CD4-positive, alpha-beta memory T cell (primary cell): ENCODE measurements at regions not wholly inside any gene's neighbourhood (a gene's known extent, or its start where the extent isn't known, plus 50 kb on each side); places are given as distances from the start of the nearest gene placed in this dataset.
A peak's percentile ranks its signal among the peaks of the same experiment; 100 is the strongest.

Experiments
- CTCF ChIA-PET: fragments of 350-600 bp; sonication (Branson Sonifier 250); formaldehyde crosslinking; loops from one replicate; lab custom pipeline; 2021; ENCODE audit warnings: inconsistent platforms; ENCODE audit not compliant: partially characterized antibody; lab: Charles Lee
- POLR2A ChIA-PET: fragments of 350-600 bp; sonication (Branson Sonifier 250); formaldehyde crosslinking; loops from one replicate; lab custom pipeline; 2021; ENCODE audit not compliant: partially characterized antibody; lab: Charles Lee
- DNase-seq, 5 donors: peaks; one replicate each; pipeline versions ENCODE4 v3.0.0 to v3.0.0-alpha.2; 2020 to 2022; ENCODE audit warnings: mixed read lengths in 1 of 5
- H3K27ac ChIP-seq: one replicate; pipeline ENCODE4 v1.7.0; 2013; ENCODE audit warnings: low read depth, low read length
- H3K27me3 ChIP-seq: 2 replicates; pipeline ENCODE4 v1.7.0; 2013; ENCODE audit warnings: mild to moderate bottlenecking, low read length, moderate library complexity; ENCODE audit not compliant: insufficient read depth
- H3K36me3 ChIP-seq: 2 replicates; pipeline ENCODE4 v1.7.0; 2013; ENCODE audit warnings: mild to moderate bottlenecking, low read length, moderate library complexity; ENCODE audit not compliant: insufficient read depth
- H3K4me1 ChIP-seq: 2 replicates; pipeline ENCODE4 v1.7.0; 2013; ENCODE audit warnings: mild to moderate bottlenecking, low read length, moderate library complexity; ENCODE audit not compliant: insufficient read depth
- H3K4me3 ChIP-seq, 2 donors: one replicate each; pipeline ENCODE4 v1.7.0; 2013; ENCODE audit warnings: low read length in 2 of 2, mild to moderate bottlenecking in 1 of 2
- H3K9me3 ChIP-seq, 2 donors: one replicate each; pipeline ENCODE4 v1.7.0; 2013; ENCODE audit warnings: low read length in 2 of 2, control low read depth in 1 of 2; ENCODE audit not compliant: control insufficient read depth in 1 of 2
- H3K27ac Mint-ChIP-seq, 7 donors: one replicate each; pipeline ENCODE4 v1.8.0; 2020 to 2021; ENCODE audit warnings: mixed read lengths in 7 of 7, mild to moderate bottlenecking in 6 of 7, inconsistent platforms in 3 of 7, moderate library complexity in 3 of 7
- H3K27me3 Mint-ChIP-seq, 2 donors: one replicate each; pipeline ENCODE4 v1.8.0; 2020 to 2021; ENCODE audit warnings: mixed read lengths in 2 of 2
- H3K36me3 Mint-ChIP-seq, 2 donors: one replicate each; pipeline ENCODE4 v1.8.0; 2020 to 2021; ENCODE audit warnings: mixed read lengths in 2 of 2, inconsistent platforms in 1 of 2, mild to moderate bottlenecking in 1 of 2
- H3K4me1 Mint-ChIP-seq, 4 donors: one replicate each; pipeline ENCODE4 v1.8.0; 2020 to 2021; ENCODE audit warnings: mixed read lengths in 4 of 4, mild to moderate bottlenecking in 1 of 4
- H3K4me3 Mint-ChIP-seq, 8 donors: one replicate each; pipeline ENCODE4 v1.8.0; 2020 to 2021; ENCODE audit warnings: mixed read lengths in 8 of 8, mild to moderate bottlenecking in 7 of 8, moderate library complexity in 6 of 8, inconsistent platforms in 3 of 8
- H3K9me3 Mint-ChIP-seq, 8 donors: one replicate each; pipeline ENCODE4 v1.8.0; 2020 to 2021; ENCODE audit warnings: mixed read lengths in 8 of 8, mild to moderate bottlenecking in 5 of 8, inconsistent platforms in 3 of 8, moderate library complexity in 1 of 8
- intact Hi-C: fragments of 100-400 bp; cut with micrococcal nuclease; formaldehyde crosslinking; loops from one replicate; pipeline ENCODE4 v1.15.1; 2023

DNA sequence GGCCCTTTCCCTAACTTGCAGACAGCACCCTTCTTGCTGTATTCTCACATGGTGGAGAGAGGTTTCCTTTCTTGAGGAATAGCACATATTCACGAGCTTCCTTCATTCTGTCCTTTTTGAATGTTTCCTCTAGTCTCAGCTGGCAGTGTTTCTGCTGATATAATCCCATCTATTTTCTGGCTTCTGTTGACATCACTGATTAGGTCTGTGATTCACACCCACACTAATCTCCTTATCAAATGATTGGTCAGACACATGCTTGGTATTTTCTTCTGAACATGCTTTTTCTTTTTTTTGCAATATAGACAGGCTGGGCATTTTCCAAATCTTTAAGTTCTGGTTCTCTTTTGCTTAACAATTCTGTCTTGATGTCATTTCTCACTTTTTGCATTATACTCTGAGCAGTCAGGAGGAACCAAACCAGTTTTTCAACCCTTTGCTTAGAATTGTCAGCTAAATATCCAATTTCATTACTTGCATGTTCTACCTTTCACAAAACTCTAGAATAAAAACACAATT lies 65.4 kb downstream of the OXSM start:
- Histone ChIP-seq H3K27ac (no peak overlapping the region), H3K9me3 (no peaks in the 10 kb centered on the region), H3K36me3 (no peaks in the 10 kb centered on the region), H3K27me3 (no peaks in the 10 kb centered on the region), H3K4me3 (no peak overlapping the region), H3K4me1 (no peaks in the 10 kb centered on the region)
- intact Hi-C loops = loop anchor here (5.0 kb wide), 1 partner anchor 193 kb away; the partner anchor contains the start of gene TOP2B
- Mint-ChIP-seq H3K36me3 (no peaks in the 10 kb centered on the region), H3K4me3 (no peak overlapping the region), H3K27ac (no peak overlapping the region), H3K4me1 (peaks cover 0 to 4% (median under 1%) of the 10 kb centered on the region in 4 donors), H3K27me3 (peaks cover 0 to 3% of the 10 kb centered on the region in 2 donors), H3K9me3 (peaks cover 0 to 8% (median 2%) of the 10 kb centered on the region in 8 donors)
- no peak for DNase-seq
- POLR2A ChIA-PET = no interaction called here
- CTCF ChIA-PET = interaction anchor here (0.9 to 5.9 kb wide), 7 partner anchors 7 to 207 kb away, joined by 3 to 191 read pairs (median 8); partner anchors contain the start of gene NGLY1

DNA sequence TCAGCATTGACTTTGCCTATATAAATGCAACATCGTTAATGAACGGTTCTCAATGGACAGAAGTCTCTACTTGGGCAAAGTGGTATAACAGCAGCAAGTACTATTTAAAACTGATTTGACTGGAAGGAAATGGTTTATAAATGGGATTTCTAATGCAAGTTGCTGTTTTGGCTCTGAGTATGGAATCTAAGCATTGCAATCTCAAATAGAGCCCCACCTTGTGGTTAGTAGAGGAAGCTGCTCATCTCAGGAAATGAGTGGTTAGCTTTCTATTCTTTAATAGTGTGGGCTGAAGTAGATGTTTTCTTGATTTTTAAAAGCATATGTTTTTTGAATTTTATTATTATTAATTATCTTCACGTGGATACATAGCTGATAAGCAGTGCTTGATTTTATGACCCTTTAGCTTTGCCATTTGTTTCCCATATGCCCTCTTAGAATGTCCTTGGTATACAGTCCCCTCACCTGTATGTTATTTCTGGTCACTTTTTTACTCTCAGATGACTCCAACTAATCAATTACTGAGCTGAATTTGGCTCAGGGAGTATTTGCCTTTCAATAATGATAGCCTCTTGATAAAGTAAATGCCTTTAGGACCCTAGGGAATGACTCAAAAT lies 67.1 kb downstream of the OXSM start:
- H3K27me3 Mint-ChIP-seq = no peaks in the 10 kb centered on the region
- H3K36me3 Mint-ChIP-seq = no peaks in the 10 kb centered on the region
- no peak overlapping the region for H3K27ac Mint-ChIP-seq
- peaks cover 0 to 8% (median 4%) of the 10 kb centered on the region in 8 donors for H3K9me3 Mint-ChIP-seq
- peak in 4 of 5 donors; percentile 39 to 50 (median 46) for DNase-seq
- ChIA-PET CTCF (interaction anchor here (0.7 to 5.9 kb wide), 28 partner anchors 8 to 226 kb away, joined by 3 to 191 read pairs (median 4); partner anchors contain the start of gene OXSM), POLR2A (interaction anchor here (0.7 kb wide), 1 partner anchor 209 kb away, joined by 3 read pairs; no protein-coding TSS in a partner anchor)
- no peak overlapping the region for H3K4me3 Mint-ChIP-seq
- H3K4me1 Mint-ChIP-seq = peaks cover 0 to 4% (median under 1%) of the 10 kb centered on the region in 4 donors
- intact Hi-C loops = loop anchor here (1.0 to 5.0 kb wide), 3 partner anchors 74 to 209 kb away; partner anchors contain the start of genes NGLY1 and TOP2B
- Histone ChIP-seq H3K36me3 (no peaks in the 10 kb centered on the region), H3K27ac (no peak overlapping the region), H3K27me3 (no peaks in the 10 kb centered on the region), H3K4me3 (no peak overlapping the region), H3K9me3 (no peaks in the 10 kb centered on the region), H3K4me1 (no peaks in the 10 kb centered on the region)

- Histone ChIP-seq H3K4me1 (no peaks in the 10 kb centered on the region), H3K4me3 (no peak overlapping the region), H3K9me3 (no peaks in the 10 kb centered on the region), H3K27me3 (no peaks in the 10 kb centered on the region), H3K27ac (no peak overlapping the region), H3K36me3 (no peaks in the 10 kb centered on the region)
- DNase-seq = no peak
- ChIA-PET POLR2A (no interaction called here), CTCF (interaction anchor here (1.4 to 4.3 kb wide), 3 partner anchors 10 to 213 kb away, joined by 5 to 20 read pairs (median 6); no protein-coding TSS in a partner anchor)
- peaks cover 0 to 8% (median 4%) of the 10 kb centered on the region in 8 donors for H3K9me3 Mint-ChIP-seq
- no peaks in the 10 kb centered on the region for H3K27me3 Mint-ChIP-seq
- no peaks in the 10 kb centered on the region for H3K36me3 Mint-ChIP-seq
- intact Hi-C loops = no loop called here
- peaks cover 0 to 5% (median under 1%) of the 10 kb centered on the region in 4 donors for H3K4me1 Mint-ChIP-seq
- H3K4me3 Mint-ChIP-seq = no peak overlapping the region
- no peak overlapping the region for H3K27ac Mint-ChIP-seq
Measured at GRCh38 chr3:25861566-25861965, 71.7 kb downstream of the OXSM start.

DNA sequence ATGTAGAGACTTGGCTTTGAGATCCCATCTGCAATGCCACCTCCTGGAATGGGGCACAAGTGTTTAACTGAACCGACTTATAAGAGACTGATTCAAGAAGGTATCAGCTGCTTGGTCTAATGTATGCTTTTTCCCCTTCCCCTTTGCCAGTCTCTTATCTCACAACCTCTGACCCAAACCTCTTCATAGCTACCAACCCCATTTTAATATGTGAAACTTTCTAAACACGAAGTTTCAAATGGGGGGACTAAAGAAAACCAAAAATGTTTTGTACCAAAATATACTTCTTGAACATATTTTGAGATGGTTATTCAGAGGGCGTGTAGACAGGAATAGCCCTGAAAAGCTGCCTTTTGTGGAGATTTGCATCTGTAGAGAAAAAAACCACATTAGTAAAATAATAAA lies 73.1 kb downstream of the OXSM start:
- DNase-seq = no peak
- H3K27me3 ChIP-seq = no peaks in the 10 kb centered on the region
- no peaks in the 10 kb centered on the region for H3K9me3 ChIP-seq
- H3K4me1 ChIP-seq = no peaks in the 10 kb centered on the region
- Mint-ChIP-seq H3K36me3 (no peaks in the 10 kb centered on the region), H3K27me3 (no peaks in the 10 kb centered on the region), H3K4me1 (peaks cover 0 to 1% (median 0%) of the 10 kb centered on the region in 4 donors), H3K9me3 (peaks cover 0 to 8% (median 3%) of the 10 kb centered on the region in 8 donors), H3K27ac (no peak overlapping the region), H3K4me3 (no peak overlapping the region)
- H3K36me3 ChIP-seq = no peaks in the 10 kb centered on the region
- H3K27ac ChIP-seq = no peak overlapping the region
- CTCF ChIA-PET = interaction anchor here (1.4 to 4.3 kb wide), 2 partner anchors 9 to 215 kb away, joined by 8 to 20 read pairs; no protein-coding TSS in a partner anchor
- no peak overlapping the region for H3K4me3 ChIP-seq
- POLR2A ChIA-PET = no interaction called here
- intact Hi-C loops = no loop called here

GRCh38 chr3:25863416-25863959 lies 73.6 kb downstream of the OXSM start:
- Mint-ChIP-seq H3K4me3 (no peak overlapping the region), H3K27ac (no peak overlapping the region), H3K4me1 (peaks cover 0 to 1% (median 0%) of the 10 kb centered on the region in 4 donors), H3K27me3 (no peaks in the 10 kb centered on the region), H3K9me3 (peaks cover 0 to 8% (median 3%) of the 10 kb centered on the region in 8 donors), H3K36me3 (no peaks in the 10 kb centered on the region)
- Histone ChIP-seq H3K36me3 (no peaks in the 10 kb centered on the region), H3K4me3 (no peak overlapping the region), H3K4me1 (no peaks in the 10 kb centered on the region), H3K27ac (no peak overlapping the region), H3K27me3 (no peaks in the 10 kb centered on the region), H3K9me3 (no peaks in the 10 kb centered on the region)
- CTCF ChIA-PET = interaction anchor here (4.3 kb wide), 1 partner anchor 215 kb away, joined by 20 read pairs; no protein-coding TSS in a partner anchor
- DNase-seq = no peak
- POLR2A ChIA-PET = no interaction called here
- intact Hi-C loops = no loop called here

DNA sequence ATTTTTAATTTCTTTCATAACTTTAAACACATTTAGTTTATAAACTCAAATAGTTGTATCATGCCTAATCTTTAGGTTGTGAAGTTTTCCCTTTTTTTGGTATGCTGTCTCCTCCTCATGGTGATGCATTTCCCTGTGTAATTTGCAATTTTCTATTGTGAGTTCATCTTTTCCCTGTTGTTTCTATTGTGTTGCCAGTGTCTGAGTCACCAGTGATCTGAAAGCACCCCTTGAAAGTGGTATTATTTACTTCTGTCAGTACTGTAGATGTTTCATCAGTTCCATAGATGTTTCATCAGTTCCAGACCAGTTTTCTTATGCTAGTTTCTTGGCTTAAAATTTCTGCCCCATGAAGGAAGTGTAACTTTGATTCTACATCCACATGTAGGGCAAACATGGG lies 80.6 kb downstream of the OXSM start:
- DNase-seq = no peak
- peaks cover 0 to 4% (median 2%) of the 10 kb centered on the region in 4 donors for H3K4me1 Mint-ChIP-seq
- ChIA-PET CTCF (no interaction called here), POLR2A (no interaction called here)
- H3K9me3 Mint-ChIP-seq = peaks cover 2 to 7% (median 4%) of the 10 kb centered on the region in 8 donors
- intact Hi-C loops = no loop called here
- H3K27me3 Mint-ChIP-seq = peaks cover 0 to 5% of the 10 kb centered on the region in 2 donors
- Histone ChIP-seq H3K27me3 (no peaks in the 10 kb centered on the region), H3K4me1 (no peaks in the 10 kb centered on the region), H3K27ac (no peak overlapping the region), H3K36me3 (no peaks in the 10 kb centered on the region), H3K4me3 (no peak overlapping the region), H3K9me3 (no peaks in the 10 kb centered on the region)
- H3K36me3 Mint-ChIP-seq = no peaks in the 10 kb centered on the region
- no peak overlapping the region for H3K4me3 Mint-ChIP-seq
- no peak overlapping the region for H3K27ac Mint-ChIP-seq
